Neural cell (in vitro differentiated cells): ENCODE measurements at regions not wholly inside any gene's neighbourhood (a gene's known extent, or its start where the extent isn't known, plus 50 kb on each side); places are given as distances from the start of the nearest gene placed in this dataset.

Source experiments
- CTCF ChIP-seq: fragments of 450-650 bp; IDR thresholded peaks from 2 replicates; pipeline ENCODE4 v1.5.1; 2014; ENCODE audit warnings: antibody characterized with exemption, mild to moderate bottlenecking, moderate library complexity; ENCODE audit not compliant: poor library complexity, severe bottlenecking
- EP300 ChIP-seq: fragments of 450-650 bp; conservative IDR thresholded peaks from 2 replicates; pipeline ENCODE4 v1.6.1; 2014; ENCODE audit warnings: antibody characterized with exemption, mild to moderate bottlenecking, moderate library complexity; ENCODE audit not compliant: poor library complexity, severe bottlenecking
- EZH2 ChIP-seq: fragments of 200-600, 300-800 bp; shearing (Covaris generic), sonication (generic); IDR thresholded peaks from 2 replicates; pipeline ENCODE4 v1.6.1; 2014; ENCODE audit warnings: antibody characterized with exemption, low read length, borderline replicate concordance, mild to moderate bottlenecking; ENCODE audit not compliant: insufficient read depth, poor library complexity, severe bottlenecking
- POLR2AphosphoS5 ChIP-seq: IDR thresholded peaks from 2 replicates; pipeline ENCODE4 v1.6.1; 2012
- RAD21 ChIP-seq: fragments of 450-650 bp; conservative IDR thresholded peaks from 2 replicates; pipeline ENCODE4 v1.6.1; 2014; ENCODE audit warnings: antibody characterized with exemption, mild to moderate bottlenecking, moderate library complexity
- SMC3 ChIP-seq: fragments of 450-650 bp; conservative IDR thresholded peaks from 2 replicates; pipeline ENCODE4 v1.6.1; 2014; ENCODE audit warnings: antibody characterized with exemption, mild to moderate bottlenecking, moderate library complexity; ENCODE audit not compliant: poor library complexity
- TAF1 ChIP-seq: IDR thresholded peaks from 2 replicates; pipeline ENCODE4 v1.6.1; 2012; ENCODE audit warnings: low read depth
- TF ChIP-seq, protein P1 (sequence below): IDR thresholded peaks from 2 replicates; pipeline ENCODE4 v1.6.1; 2012; ENCODE audit warnings: borderline replicate concordance

DNA sequence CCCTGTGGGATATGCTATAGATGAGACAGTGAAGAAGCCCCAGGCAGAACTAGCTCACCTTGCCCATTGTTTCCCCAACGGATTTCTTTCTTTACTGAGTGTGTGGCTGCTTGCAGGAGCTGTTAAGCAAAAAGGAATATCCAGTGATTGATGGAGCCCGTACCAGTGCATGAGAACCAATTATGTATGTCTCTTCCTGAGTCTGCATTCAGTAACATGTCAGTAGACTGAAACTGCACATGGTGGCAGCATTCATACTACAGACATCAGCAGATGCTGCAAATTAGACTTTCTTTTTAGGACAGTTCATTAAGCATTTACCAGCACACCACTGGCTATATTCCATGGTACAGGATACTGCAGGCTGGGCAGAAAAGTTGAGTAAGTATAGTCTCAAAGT lies 90.3 kb upstream of the PLCXD3 start:
- TF ChIP-seq CTCF (peak; percentile 37), EP300 (peak; percentile 82), EZH2 (no peak), RAD21 (no peak), SMC3 (peak; percentile 38), POLR2AphosphoS5 (peak; percentile 61), TAF1 (no peak)
- TF ChIP-seq, protein P1, sequence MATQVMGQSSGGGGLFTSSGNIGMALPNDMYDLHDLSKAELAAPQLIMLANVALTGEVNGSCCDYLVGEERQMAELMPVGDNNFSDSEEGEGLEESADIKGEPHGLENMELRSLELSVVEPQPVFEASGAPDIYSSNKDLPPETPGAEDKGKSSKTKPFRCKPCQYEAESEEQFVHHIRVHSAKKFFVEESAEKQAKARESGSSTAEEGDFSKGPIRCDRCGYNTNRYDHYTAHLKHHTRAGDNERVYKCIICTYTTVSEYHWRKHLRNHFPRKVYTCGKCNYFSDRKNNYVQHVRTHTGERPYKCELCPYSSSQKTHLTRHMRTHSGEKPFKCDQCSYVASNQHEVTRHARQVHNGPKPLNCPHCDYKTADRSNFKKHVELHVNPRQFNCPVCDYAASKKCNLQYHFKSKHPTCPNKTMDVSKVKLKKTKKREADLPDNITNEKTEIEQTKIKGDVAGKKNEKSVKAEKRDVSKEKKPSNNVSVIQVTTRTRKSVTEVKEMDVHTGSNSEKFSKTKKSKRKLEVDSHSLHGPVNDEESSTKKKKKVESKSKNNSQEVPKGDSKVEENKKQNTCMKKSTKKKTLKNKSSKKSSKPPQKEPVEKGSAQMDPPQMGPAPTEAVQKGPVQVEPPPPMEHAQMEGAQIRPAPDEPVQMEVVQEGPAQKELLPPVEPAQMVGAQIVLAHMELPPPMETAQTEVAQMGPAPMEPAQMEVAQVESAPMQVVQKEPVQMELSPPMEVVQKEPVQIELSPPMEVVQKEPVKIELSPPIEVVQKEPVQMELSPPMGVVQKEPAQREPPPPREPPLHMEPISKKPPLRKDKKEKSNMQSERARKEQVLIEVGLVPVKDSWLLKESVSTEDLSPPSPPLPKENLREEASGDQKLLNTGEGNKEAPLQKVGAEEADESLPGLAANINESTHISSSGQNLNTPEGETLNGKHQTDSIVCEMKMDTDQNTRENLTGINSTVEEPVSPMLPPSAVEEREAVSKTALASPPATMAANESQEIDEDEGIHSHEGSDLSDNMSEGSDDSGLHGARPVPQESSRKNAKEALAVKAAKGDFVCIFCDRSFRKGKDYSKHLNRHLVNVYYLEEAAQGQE, result peak; percentile 49
